ENCODE measurements at regions not wholly inside any gene's neighbourhood (a gene's known extent, or its start where the extent isn't known, plus 50 kb on each side); places are given as distances from the start of the nearest gene placed in this dataset.

DNA sequence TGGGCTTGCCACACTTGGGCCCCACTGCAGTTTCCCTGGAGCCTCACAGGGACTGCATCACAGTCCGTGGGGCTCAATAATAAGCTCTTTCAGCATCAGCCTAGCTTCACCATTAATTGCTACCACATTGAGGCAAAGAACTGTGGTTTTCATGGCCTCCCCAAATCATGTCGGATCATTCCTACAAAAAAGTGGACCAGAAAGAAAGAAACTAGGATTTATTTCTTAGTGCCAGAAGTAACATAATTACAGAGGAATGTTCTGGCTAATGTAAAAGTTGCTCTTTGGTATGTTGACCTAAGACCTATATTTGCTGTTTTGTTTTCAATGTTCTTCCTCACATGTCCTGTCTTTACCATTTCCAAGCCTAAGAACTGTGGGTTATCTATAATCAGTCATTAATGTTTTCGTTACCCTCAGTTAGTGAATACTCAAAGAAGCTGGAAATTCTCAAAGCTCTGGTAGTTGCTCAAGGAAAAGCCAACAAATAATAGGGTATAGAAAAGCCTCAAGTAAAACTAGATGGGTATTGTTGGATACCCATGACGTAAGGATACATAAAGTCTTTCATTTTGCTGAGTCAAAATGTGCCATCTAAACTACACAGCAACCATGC lies 173.9 kb downstream of the LTN1 start (continued):
- TF ChIP-seq, protein P1, sequence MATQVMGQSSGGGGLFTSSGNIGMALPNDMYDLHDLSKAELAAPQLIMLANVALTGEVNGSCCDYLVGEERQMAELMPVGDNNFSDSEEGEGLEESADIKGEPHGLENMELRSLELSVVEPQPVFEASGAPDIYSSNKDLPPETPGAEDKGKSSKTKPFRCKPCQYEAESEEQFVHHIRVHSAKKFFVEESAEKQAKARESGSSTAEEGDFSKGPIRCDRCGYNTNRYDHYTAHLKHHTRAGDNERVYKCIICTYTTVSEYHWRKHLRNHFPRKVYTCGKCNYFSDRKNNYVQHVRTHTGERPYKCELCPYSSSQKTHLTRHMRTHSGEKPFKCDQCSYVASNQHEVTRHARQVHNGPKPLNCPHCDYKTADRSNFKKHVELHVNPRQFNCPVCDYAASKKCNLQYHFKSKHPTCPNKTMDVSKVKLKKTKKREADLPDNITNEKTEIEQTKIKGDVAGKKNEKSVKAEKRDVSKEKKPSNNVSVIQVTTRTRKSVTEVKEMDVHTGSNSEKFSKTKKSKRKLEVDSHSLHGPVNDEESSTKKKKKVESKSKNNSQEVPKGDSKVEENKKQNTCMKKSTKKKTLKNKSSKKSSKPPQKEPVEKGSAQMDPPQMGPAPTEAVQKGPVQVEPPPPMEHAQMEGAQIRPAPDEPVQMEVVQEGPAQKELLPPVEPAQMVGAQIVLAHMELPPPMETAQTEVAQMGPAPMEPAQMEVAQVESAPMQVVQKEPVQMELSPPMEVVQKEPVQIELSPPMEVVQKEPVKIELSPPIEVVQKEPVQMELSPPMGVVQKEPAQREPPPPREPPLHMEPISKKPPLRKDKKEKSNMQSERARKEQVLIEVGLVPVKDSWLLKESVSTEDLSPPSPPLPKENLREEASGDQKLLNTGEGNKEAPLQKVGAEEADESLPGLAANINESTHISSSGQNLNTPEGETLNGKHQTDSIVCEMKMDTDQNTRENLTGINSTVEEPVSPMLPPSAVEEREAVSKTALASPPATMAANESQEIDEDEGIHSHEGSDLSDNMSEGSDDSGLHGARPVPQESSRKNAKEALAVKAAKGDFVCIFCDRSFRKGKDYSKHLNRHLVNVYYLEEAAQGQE (IDR thresholded peaks at IDR 0.05; ENCODE audit: unreplicated experiment) = no peak
- TF ChIP-seq, protein P2, sequence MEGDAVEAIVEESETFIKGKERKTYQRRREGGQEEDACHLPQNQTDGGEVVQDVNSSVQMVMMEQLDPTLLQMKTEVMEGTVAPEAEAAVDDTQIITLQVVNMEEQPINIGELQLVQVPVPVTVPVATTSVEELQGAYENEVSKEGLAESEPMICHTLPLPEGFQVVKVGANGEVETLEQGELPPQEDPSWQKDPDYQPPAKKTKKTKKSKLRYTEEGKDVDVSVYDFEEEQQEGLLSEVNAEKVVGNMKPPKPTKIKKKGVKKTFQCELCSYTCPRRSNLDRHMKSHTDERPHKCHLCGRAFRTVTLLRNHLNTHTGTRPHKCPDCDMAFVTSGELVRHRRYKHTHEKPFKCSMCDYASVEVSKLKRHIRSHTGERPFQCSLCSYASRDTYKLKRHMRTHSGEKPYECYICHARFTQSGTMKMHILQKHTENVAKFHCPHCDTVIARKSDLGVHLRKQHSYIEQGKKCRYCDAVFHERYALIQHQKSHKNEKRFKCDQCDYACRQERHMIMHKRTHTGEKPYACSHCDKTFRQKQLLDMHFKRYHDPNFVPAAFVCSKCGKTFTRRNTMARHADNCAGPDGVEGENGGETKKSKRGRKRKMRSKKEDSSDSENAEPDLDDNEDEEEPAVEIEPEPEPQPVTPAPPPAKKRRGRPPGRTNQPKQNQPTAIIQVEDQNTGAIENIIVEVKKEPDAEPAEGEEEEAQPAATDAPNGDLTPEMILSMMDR (conservative IDR thresholded peaks at IDR 0.05; ENCODE audit: low read depth in 2 of 2) = no peak

- Histone ChIP-seq H3F3A (replicated peaks; ENCODE audit: low read depth) (no peaks in the 10 kb centered on the region), H4K20me1 (replicated peaks; ENCODE audit: insufficient read depth) (no peaks in the 10 kb centered on the region), H3K9me2 (ENCODE audit: insufficient read depth) (no peaks in the 10 kb centered on the region), H3K4me2 (no peak overlapping the region), H3K36me3 (ENCODE audit: insufficient read depth) (no peaks in the 10 kb centered on the region), H3K27me3 (ENCODE audit: insufficient read depth) (no peaks in the 10 kb centered on the region), H3K27ac (ENCODE audit: low read depth) (no peak overlapping the region), H3K4me3 (no peak overlapping the region), H3K4me1 (ENCODE audit: insufficient read depth) (0 out of 2 replicates have a peak, but pooled peaks cover 3% of the 10 kb centered on the region), H2AFZ (no peak overlapping the region), H3K79me2 (replicated peaks; ENCODE audit: insufficient read depth) (no peaks in the 10 kb centered on the region)
- Mint-ChIP-seq H3K27me3 (ENCODE audit: insufficient read depth, low read depth, poor library complexity) (no peaks in the 10 kb centered on the region), H3K4me3 (no peak overlapping the region), H3K36me3 (ENCODE audit: low read depth) (no peaks in the 10 kb centered on the region), H3K9me3 (no peaks in the 10 kb centered on the region), H3K4me1 (no peaks in the 10 kb centered on the region; the same call in 2 of the 3 replicates), H3K27ac (no peak overlapping the region)
- DNase-seq (ENCODE audit: low spot score) (no peak), ATAC-seq (no peak)
- no peak for TF ChIP-seq EZH2 (IDR thresholded peaks at IDR 0.05; ENCODE audit: low read depth, unreplicated experiment)
- TF ChIP-seq, protein P3, sequence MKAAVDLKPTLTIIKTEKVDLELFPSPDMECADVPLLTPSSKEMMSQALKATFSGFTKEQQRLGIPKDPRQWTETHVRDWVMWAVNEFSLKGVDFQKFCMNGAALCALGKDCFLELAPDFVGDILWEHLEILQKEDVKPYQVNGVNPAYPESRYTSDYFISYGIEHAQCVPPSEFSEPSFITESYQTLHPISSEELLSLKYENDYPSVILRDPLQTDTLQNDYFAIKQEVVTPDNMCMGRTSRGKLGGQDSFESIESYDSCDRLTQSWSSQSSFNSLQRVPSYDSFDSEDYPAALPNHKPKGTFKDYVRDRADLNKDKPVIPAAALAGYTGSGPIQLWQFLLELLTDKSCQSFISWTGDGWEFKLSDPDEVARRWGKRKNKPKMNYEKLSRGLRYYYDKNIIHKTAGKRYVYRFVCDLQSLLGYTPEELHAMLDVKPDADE (IDR thresholded peaks at IDR 0.05) = no peak
- no peak for TF ChIP-seq ZNF462 (CRISPR knock-in tag; IDR thresholded peaks at IDR 0.05)
- TF ChIP-seq NANOG (IDR thresholded peaks at IDR 0.05; ENCODE audit: borderline replicate concordance) = no peak
- no peak for TF ChIP-seq CREB1 (CRISPR knock-in tag; IDR thresholded peaks at IDR 0.05; ENCODE audit: low read depth)
- TF ChIP-seq ZNF114 (CRISPR knock-in tag; IDR thresholded peaks at IDR 0.05) = no peak
- TF ChIP-seq EZH2phosphoT487 (IDR thresholded peaks at IDR 0.05; ENCODE audit: unreplicated experiment) = no peak
- no peak for TF ChIP-seq POLR2AphosphoS5 (IDR thresholded peaks at IDR 0.05; ENCODE audit: low read depth)
- no peak for TF ChIP-seq ZNF331 (CRISPR knock-in tag; IDR thresholded peaks at IDR 0.05; ENCODE audit: low read depth)
- no peak for TF ChIP-seq STAT1 (IDR thresholded peaks at IDR 0.05; ENCODE audit: unreplicated experiment)
Observed at GRCh38 chr21:28817871-28818270, 174.8 kb downstream of the LTN1 start.

Data from GM23338 (cell line).